GM18508 (cell line): ENCODE measurements at regions not wholly inside any gene's neighbourhood (a gene's known extent, or its start where the extent isn't known, plus 50 kb on each side); places are given as distances from the start of the nearest gene placed in this dataset.

Experiments used
- ATAC-seq: cut with Tn5 transposase; IDR thresholded peaks from one replicate; pipeline ENCODE4 v1.9.1; 2021; ENCODE audit warnings: moderate number of reproducible peaks; ENCODE audit not compliant: insufficient read depth, unreplicated experiment

- ATAC-seq, result no peak
These were observed 1006.8 kb upstream of the SEMA6D start for GRCh38 chr15:46710401-46710960.

DNA sequence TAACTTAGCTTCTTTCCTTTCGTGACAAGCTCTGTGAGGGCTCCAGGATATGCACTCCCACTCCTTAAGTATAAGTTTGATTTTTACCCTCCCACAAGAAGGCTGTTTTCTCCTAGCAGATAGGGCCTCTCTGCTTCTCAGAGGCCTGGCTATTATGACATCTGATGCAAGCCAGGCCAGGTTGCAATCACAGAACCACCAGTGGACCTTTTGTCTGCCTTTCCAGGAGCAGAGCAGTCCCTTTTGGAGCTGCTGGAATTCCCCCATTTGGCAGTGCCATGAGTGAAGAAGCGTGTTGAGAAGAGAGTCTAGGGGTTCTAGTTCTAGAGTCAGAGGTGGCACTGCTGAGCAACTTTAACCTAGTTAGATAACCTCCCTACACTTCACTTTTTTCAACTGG lies 1004.3 kb upstream of the SEMA6D start:
- no peak for ATAC-seq

DNA sequence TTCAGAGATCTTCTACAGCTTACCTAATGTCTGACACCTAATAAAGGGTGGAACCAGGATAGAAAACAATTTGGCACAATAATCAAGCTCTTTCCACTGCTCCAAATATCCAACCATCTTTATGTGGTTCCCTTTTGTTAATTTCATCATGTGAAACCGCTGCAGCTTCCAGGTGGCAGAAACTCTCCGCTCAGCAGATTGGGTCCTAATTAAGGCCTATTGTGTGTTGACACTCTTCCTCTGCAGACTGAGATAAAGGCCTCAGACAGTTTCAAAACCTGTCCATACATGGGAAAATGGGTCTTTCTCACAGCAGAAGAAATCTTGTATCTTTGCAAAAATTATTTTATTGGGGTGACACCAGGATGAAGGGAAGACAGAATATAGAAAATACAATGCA lies 1002.4 kb upstream of the SEMA6D start:
- no peak for ATAC-seq

GRCh38 chr15:46723308-46723707 lies 994.0 kb upstream of the SEMA6D start:
- ATAC-seq, result no peak

DNA sequence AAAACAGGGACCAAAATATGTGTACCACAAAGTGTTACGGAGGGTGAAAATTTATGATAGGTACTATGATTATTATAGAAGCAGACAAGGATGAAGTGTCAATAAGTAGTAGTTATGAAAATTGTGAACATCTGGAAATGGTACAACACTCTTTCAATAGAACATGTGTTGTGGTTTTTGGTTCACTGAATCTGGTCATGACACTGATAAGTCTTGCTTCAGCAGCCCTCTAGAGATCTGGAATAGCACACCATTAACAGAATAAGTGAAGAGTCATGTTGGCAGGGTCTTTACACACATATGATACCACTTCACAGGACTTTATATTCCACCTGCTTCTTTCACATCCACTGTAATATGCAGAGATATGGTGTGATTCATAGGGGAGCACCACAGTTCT lies 985.2 kb upstream of the SEMA6D start:
- no peak for ATAC-seq

DNA sequence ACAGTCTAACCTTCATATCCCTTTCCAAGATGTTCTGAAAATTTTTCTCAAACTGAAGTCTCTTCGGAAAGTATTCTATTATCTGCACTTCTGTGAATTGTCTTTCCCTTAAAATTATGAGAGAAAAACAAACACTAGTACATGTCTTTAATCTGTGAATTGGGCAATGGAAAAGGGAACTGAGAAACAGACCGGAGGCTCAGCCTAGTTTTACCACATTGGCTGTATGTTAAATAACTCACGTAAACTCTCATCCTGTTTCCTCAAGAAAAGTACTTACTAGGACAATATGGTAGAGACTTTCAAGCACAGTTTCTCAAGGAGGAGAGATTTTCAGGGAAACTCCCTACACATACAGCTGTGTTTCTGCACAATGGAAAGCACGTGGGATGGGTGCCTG lies 982.2 kb upstream of the SEMA6D start:
- no peak for ATAC-seq

DNA sequence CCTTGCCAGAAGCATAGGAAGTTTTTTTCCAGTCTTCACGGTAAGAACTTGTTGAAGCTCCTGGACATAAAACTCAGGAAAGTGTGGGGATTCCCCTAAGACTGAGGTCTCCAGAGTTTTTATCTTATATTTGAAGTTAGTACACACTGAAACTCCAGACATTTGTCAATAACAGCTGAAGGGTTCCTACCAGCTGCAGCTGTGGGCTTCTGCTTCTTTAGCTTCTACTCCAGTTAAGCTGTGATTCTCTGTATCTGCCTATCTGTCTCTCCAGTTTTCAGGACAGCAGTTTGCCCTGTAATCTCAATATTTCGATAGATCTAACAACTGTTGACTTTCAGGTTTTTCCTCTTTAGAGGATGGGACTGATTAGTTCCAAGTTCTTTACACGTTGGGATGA lies 966.0 kb upstream of the SEMA6D start:
- ATAC-seq, result no peak

GRCh38 chr15:46753946-46754345 lies 963.4 kb upstream of the SEMA6D start:
- no peak for ATAC-seq

DNA sequence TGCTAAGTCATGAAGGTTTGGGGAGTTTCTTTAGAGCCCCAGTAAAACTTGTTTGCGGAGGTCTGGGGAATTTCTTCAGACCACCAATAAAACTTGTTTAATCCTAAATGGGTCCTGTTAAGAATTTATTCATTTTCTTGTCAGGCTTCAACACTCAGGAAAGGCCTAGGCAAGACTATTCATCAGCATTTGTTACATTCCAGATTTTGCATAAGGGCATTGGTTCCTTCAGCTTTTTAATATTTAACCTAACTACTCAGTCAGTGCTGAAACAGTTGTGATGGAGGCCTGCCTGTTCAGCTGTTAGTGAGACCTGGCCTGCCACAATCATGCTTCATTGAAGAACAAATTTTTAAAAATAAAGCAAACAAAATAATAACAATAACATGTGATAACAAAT lies 954.2 kb upstream of the SEMA6D start:
- ATAC-seq, result no peak

DNA sequence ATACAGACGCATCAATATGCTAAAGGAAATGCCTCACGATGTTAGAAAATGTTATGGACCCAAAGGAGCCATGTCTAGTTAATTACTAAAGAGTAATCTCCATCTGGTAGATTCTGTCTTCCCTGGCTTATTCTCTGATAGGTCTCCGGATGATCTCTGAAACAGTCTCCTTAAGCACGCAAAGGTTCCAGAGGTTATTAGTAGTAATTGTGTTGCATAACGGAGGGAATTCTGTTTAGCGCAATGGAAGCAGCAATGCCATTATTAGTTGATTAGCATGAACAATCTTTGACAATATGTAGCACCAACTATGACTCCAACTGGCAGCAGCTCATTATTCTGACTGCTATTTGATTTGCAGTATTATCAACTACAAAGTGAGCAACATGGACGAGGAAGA lies 952.5 kb upstream of the SEMA6D start:
- no peak for ATAC-seq

- no peak for ATAC-seq
These were observed 951.3 kb upstream of the SEMA6D start for GRCh38 chr15:46766021-46766420.

DNA sequence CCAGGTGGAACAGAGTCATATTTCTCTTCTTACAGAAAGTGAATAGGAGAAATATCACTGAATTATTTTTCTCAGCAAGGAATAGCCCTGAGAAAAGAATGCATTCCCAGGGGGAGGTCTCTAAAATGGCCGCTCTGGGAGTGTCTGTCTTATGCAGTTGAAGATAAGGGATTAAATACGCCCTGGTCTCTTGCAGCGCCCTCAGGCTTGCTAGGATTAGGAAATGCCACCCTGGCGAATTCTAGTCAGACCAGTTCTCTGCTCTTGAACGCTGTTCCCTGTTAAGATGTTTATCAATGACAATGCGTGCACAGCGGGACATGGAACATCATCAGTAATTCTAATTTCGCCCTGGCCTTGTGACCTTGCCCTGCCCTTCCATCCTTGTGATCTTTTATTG lies 949.0 kb upstream of the SEMA6D start:
- ATAC-seq, result no peak

DNA sequence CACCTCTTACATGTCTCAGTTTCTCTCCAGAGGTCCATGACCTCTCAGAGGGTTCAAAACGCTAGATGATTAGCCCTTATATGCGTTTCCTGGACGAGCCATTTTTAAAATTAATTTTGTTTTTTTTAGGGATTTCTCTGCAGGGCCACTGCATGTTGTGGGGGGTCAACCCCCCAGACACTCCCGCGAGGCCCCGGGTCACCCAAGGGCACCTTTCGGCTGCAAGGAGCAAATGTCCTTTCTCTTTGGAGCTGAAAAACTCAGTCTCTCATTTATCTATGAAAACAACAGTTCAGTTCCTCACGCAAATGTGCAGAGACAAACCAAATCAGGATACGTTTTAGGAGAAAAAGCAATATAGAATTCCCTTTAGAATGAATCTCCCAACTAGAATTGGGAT lies 944.3 kb upstream of the SEMA6D start:
- ATAC-seq, result no peak

GRCh38 chr15:46778876-46779275 lies 938.4 kb upstream of the SEMA6D start:
- no peak for ATAC-seq

- ATAC-seq, result no peak
These were observed 930.6 kb upstream of the SEMA6D start for GRCh38 chr15:46786590-46787285.

- no peak for ATAC-seq
These were observed 921.6 kb upstream of the SEMA6D start for GRCh38 chr15:46795685-46796084.

DNA sequence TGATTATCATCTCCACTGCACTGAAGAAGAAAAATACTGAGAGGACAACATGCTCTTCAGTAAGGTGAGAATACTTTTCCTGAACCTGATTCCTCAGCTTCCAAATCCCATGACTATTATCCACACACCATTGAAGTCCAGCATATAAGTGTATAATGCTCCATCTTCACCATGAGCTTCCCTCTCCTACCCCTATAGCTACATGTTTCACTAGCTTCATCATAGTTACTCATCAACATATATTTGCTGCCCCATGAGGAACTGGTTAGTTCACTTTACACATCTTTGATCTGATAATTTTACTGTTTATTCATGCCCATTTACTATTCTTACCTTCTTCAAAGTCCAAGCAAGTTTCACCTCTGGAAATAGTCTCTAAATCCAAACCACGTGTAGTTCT lies 908.5 kb upstream of the SEMA6D start:
- no peak for ATAC-seq

DNA sequence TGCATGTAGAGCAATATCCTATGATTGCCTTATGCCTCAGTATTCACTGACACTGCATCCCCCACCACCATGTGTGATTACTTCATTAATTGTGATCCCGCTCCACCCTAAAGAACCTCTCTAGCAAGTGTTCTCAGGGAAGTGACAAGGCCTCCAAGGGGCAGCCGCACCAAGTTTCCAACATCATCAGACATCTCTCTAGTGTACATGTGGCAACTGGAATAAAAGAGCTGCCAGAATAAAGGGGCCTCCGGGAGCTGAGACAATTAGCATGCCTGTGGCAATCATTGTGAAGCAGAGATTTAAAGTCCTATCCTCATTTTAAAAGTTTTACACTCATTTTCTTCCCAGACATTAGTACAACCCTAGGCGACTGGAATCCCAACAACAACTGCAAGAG lies 902.1 kb upstream of the SEMA6D start:
- ATAC-seq, result no peak

DNA sequence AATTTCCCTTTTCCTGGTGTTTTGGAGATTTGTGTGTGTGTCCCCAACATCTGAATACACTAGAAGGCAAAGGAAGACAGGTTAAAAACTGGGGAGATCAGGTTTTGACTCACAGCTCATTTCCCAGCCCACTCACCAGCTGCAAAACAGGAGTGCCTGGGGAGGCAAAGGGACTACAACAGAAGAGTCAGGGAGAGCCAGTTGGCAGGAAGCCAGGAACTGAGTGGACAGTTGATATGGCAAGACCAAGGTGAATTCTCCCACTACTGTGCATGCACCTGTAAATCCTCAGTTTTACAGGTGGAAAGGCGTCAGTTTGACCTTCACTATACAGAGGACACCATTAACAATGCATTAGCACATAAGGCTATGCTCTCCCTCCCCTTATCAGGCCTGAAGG lies 901.5 kb upstream of the SEMA6D start:
- ATAC-seq, result no peak

DNA sequence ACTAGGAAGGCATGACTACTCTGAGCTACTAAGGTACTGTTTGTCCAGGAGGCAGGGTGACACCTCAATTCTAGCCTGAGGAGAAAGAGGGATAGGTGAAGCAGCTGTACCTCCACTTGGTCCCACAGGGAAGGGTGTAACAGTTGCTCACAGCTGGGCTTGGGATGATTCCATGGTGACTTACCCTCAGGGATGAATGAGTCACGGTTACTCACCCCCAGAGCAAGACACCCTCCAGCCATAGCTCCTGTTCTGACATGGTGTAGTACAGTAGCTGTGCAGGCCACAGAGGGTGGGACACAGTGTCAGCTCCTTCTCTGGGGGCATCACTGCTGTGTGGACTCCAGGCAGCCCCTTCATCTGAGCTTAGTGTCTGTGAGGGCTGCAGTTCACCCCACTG lies 868.6 kb upstream of the SEMA6D start:
- ATAC-seq, result no peak

- ATAC-seq, result no peak
These were observed 863.7 kb upstream of the SEMA6D start for GRCh38 chr15:46853600-46853999.

GRCh38 chr15:46854564-46854963 lies 862.7 kb upstream of the SEMA6D start:
- ATAC-seq, result no peak
